HepG2 (cell line): ENCODE measurements at regions not wholly inside any gene's neighbourhood (a gene's known extent, or its start where the extent isn't known, plus 50 kb on each side); places are given as distances from the start of the nearest gene placed in this dataset.

ENCODE experiments used
- CBX5 ChIP-seq: sonication (generic); formaldehyde crosslinking; IDR thresholded peaks from 2 replicates; pipeline ENCODE4 v1.4.0; 2020; ENCODE audit warnings: missing genetic modification reagents, borderline replicate concordance
- CENPBD1 ChIP-seq: sonication (generic); formaldehyde crosslinking; IDR thresholded peaks from 2 replicates; pipeline ENCODE4 v1.8.0; 2022; ENCODE audit warnings: missing genetic modification reagents, low read depth, mild to moderate bottlenecking, borderline replicate concordance
- ETV5 ChIP-seq: IDR thresholded peaks from 2 replicates; pipeline ENCODE4 v1.6.1; 2018; ENCODE audit warnings: missing biosample characterization, missing genetic modification reagents, inconsistent platforms, borderline replicate concordance
- FOSL2 ChIP-seq: sonication (generic); formaldehyde crosslinking; IDR thresholded peaks from 2 replicates; pipeline ENCODE4 v1.4.0; 2020; ENCODE audit warnings: missing genetic modification reagents
- GATAD2A ChIP-seq: IDR thresholded peaks from 2 replicates; pipeline ENCODE4 v1.6.1; 2016
- SAP130 ChIP-seq: IDR thresholded peaks from 2 replicates; pipeline ENCODE4 v1.6.1; 2016; ENCODE audit warnings: low read depth
- ZNF24 ChIP-seq: fragments of 450-650 bp; IDR thresholded peaks from 2 replicates; pipeline ENCODE4 v1.6.1; 2017; ENCODE audit warnings: antibody characterized with exemption, mild to moderate bottlenecking
- ZNF441 ChIP-seq: sonication (generic); formaldehyde crosslinking; IDR thresholded peaks from 2 replicates; pipeline ENCODE4 v1.7.0; 2021; ENCODE audit warnings: missing genetic modification reagents, borderline replicate concordance
- ZSCAN21 ChIP-seq: sonication (generic); formaldehyde crosslinking; IDR thresholded peaks from 2 replicates; pipeline ENCODE4 v1.8.0; 2022; ENCODE audit warnings: mild to moderate bottlenecking, missing genetic modification reagents, moderate library complexity, borderline replicate concordance
- TF ChIP-seq, protein P1 (sequence below): sonication (generic); formaldehyde crosslinking; IDR thresholded peaks from 2 replicates; pipeline ENCODE4 v1.5.1; 2020; ENCODE audit warnings: mild to moderate bottlenecking, missing genetic modification reagents, borderline replicate concordance

DNA sequence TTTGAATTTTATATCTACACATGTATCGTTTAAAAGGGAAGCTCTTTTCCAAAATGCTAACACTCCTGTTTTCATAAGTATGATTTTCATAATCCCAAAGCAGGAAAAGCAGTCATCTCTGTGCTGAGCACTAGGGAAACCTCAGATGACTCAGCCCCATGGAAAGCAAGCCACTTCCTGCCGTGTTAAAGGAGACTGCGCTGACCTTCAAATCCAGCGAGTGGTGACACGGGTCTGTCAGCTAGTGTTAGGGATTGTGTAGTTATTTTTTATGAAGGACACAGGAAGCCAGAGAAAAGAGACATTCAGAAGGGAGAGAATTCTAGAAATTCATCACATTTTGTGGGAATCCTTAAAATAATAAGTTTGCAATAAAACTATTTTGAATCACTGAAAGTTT lies 57.0 kb upstream of the CD93 start (continued):
- TF ChIP-seq SAP130 (CRISPR knock-in tag) = peak; percentile 62; the same call in 1 of the 2 replicates
- no peak for TF ChIP-seq ZSCAN21 (CRISPR knock-in tag)
- TF ChIP-seq ETV5 (CRISPR knock-in tag) = peak; percentile 85; the same call in 1 of the 2 replicates
- peak; percentile 96 for TF ChIP-seq FOSL2 (CRISPR knock-in tag)
- TF ChIP-seq, protein P1, sequence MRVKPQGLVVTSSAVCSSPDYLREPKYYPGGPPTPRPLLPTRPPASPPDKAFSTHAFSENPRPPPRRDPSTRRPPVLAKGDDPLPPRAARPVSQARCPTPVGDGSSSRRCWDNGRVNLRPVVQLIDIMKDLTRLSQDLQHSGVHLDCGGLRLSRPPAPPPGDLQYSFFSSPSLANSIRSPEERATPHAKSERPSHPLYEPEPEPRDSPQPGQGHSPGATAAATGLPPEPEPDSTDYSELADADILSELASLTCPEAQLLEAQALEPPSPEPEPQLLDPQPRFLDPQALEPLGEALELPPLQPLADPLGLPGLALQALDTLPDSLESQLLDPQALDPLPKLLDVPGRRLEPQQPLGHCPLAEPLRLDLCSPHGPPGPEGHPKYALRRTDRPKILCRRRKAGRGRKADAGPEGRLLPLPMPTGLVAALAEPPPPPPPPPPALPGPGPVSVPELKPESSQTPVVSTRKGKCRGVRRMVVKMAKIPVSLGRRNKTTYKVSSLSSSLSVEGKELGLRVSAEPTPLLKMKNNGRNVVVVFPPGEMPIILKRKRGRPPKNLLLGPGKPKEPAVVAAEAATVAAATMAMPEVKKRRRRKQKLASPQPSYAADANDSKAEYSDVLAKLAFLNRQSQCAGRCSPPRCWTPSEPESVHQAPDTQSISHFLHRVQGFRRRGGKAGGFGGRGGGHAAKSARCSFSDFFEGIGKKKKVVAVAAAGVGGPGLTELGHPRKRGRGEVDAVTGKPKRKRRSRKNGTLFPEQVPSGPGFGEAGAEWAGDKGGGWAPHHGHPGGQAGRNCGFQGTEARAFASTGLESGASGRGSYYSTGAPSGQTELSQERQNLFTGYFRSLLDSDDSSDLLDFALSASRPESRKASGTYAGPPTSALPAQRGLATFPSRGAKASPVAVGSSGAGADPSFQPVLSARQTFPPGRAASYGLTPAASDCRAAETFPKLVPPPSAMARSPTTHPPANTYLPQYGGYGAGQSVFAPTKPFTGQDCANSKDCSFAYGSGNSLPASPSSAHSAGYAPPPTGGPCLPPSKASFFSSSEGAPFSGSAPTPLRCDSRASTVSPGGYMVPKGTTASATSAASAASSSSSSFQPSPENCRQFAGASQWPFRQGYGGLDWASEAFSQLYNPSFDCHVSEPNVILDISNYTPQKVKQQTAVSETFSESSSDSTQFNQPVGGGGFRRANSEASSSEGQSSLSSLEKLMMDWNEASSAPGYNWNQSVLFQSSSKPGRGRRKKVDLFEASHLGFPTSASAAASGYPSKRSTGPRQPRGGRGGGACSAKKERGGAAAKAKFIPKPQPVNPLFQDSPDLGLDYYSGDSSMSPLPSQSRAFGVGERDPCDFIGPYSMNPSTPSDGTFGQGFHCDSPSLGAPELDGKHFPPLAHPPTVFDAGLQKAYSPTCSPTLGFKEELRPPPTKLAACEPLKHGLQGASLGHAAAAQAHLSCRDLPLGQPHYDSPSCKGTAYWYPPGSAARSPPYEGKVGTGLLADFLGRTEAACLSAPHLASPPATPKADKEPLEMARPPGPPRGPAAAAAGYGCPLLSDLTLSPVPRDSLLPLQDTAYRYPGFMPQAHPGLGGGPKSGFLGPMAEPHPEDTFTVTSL (CRISPR knock-in tag) = peak; percentile 44; the same call in 1 of the 2 replicates
- TF ChIP-seq CENPBD1 (CRISPR knock-in tag) = no peak
- TF ChIP-seq CBX5 (CRISPR knock-in tag) = 0 out of 2 replicates have a peak, but pooled peaks have one; percentile 58
- peak; percentile 46; the same call in 1 of the 2 replicates for TF ChIP-seq GATAD2A (CRISPR knock-in tag)
- TF ChIP-seq ZNF441 (CRISPR knock-in tag) = peak; percentile 72; the same call in 1 of the 2 replicates
- 0 out of 2 replicates have a peak, but pooled peaks have one; percentile 7 for TF ChIP-seq ZNF24
